ENCODE measurements at regions not wholly inside any gene's neighbourhood (a gene's known extent, or its start where the extent isn't known, plus 50 kb on each side); places are given as distances from the start of the nearest gene placed in this dataset.

DNA sequence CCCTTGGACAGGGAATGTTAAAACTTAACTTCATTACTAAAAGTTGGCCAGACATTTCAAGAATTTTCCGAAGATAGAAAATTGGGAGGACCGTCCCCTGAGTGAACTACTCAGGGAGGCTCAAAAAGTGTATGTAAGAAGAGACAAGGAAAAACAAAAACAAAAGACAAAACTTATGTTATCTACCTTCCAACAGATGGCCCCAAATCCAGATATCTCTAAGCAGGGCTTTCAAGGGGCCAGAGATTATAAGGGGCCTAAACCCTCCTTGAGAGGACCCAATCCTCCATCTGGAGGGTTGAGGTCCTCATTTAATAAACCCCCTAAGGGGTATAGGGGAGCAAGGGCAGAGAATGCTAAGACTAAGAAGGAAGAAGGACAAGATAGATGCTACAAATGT lies 203.6 kb downstream of the SH2D4B start:
- Histone ChIP-seq H3K79me1 (ENCODE audit: low read depth in 1 of 2, low read length in 2 of 2) (no peaks in the 10 kb centered on the region), H3K9ac (ENCODE audit: low read depth, low read length) (no peak overlapping the region), H2BK15ac (ENCODE audit: low read depth, low read length) (no peak overlapping the region), H4K8ac (ENCODE audit: low read depth in 2 of 2, low read length in 2 of 2) (no peak overlapping the region), H3K9me1 (ENCODE audit: insufficient read depth, low read length) (no peaks in the 10 kb centered on the region), H3K36me3 (ENCODE audit: control insufficient read depth, insufficient read depth, low read length) (no peaks in the 10 kb centered on the region), H2AK5ac (ENCODE audit: low read depth, low read length) (no peak overlapping the region), H3K23ac (ENCODE audit: low read depth, low read length) (no peak overlapping the region), H4K91ac (ENCODE audit: insufficient read depth, low read depth, low read length) (no peak overlapping the region), H2AK9ac (replicated peaks; ENCODE audit: low read depth, low read length, poor library complexity) (no peak overlapping the region), H3K56ac (ENCODE audit: extremely low read depth, insufficient read depth, low read length) (no peak overlapping the region), H3K27ac (ENCODE audit: insufficient read depth, low read length) (no peak overlapping the region), H2BK120ac (ENCODE audit: low read depth, low read length) (no peak overlapping the region), H2AFZ (replicated peaks; ENCODE audit: low read length, poor library complexity) (no peak overlapping the region), H3K9me3 (ENCODE audit: control insufficient read depth, insufficient read depth, low read length) (peaks cover 4% of the 10 kb centered on the region), H4K5ac (ENCODE audit: low read depth, low read length) (no peak overlapping the region), H3K27me3 (ENCODE audit: control insufficient read depth, insufficient read depth, low read length) (no peaks in the 10 kb centered on the region), H3K14ac (replicated peaks; ENCODE audit: low read depth, low read length) (no peak overlapping the region), H3K18ac (ENCODE audit: low read depth, low read length) (no peak overlapping the region), H3K4me2 (ENCODE audit: low read depth, low read length) (no peak overlapping the region), H2BK5ac (ENCODE audit: low read depth, low read length, poor library complexity, severe bottlenecking) (no peak overlapping the region), H2BK20ac (ENCODE audit: low read depth, low read length) (no peak overlapping the region), H4K20me1 (ENCODE audit: insufficient read depth, low read length) (no peaks in the 10 kb centered on the region), H3K4ac (ENCODE audit: low read depth, low read length) (no peak overlapping the region), H3K4me1 (ENCODE audit: control insufficient read depth, insufficient read depth, low read length) (no peaks in the 10 kb centered on the region), H3K4me3 (ENCODE audit: insufficient read depth, low read depth, low read length) (no peak overlapping the region)
- dilution Hi-C loops (cut with HindIII; ENCODE audit: low sequenced_read_pairs, unreplicated experiment) (no loop called here), intact Hi-C loops (cut with micrococcal nuclease) (no loop called here), in situ Hi-C loops (cut with MboI; ENCODE audit: low sequenced_read_pairs) (no loop called here)
- ChIA-PET POLR2A (ENCODE audit: unreplicated experiment) (no interaction called here), CTCF (no interaction called here)
- ATAC-seq (ENCODE audit: low read depth) (no peak), DNase-seq (no peak)
- no TSS peak for BruUV-seq (replicated peaks)
- WGBS, 2 experiments (ENCODE audit: extremely low coverage in 2 of 2, insufficient read length in 1 of 2): no CpG with 5 or more reads among the region's 2 CpGs
- TF ChIP-seq RAD21 (IDR thresholded peaks at IDR 0.05; ENCODE audit: low read length) (no peak), RCOR1 (IDR thresholded peaks at IDR 0.05; ENCODE audit: insufficient replicate concordance, low read length) (no peak)

Measured in IMR-90 (cell line).